PC-9 (cell line): ENCODE measurements at regions not wholly inside any gene's neighbourhood (a gene's known extent, or its start where the extent isn't known, plus 50 kb on each side); places are given as distances from the start of the nearest gene placed in this dataset.

ENCODE experiments used
- BruUV-seq: library from RNA; stranded (reverse); fragments of 400-500 nt; replicated peaks from 2 replicates; lab custom pipeline; 2021; lab: Mats Ljungman, UMichigan
- CTCF ChIA-PET: fragments of 300-600 bp; sonication (Branson Sonifier 250); formaldehyde crosslinking; loops from one replicate; lab custom pipeline; 2022; ENCODE audit warnings: antibody characterized with exemption; lab: Charles Lee
- POLR2A ChIA-PET: fragments of 300-600 bp; sonication (Branson Sonifier 250); formaldehyde crosslinking; loops from one replicate; lab custom pipeline; 2022; ENCODE audit warnings: antibody characterized with exemption; ENCODE audit not compliant: unreplicated experiment; lab: Charles Lee
- DNase-seq, 2 experiments: peaks; one replicate each; pipeline versions ENCODE4 v3.0.0 to v3.0.0-alpha.2; 2015 to 2022; ENCODE audit warnings: mixed read lengths in 1 of 2
- H2AFZ ChIP-seq: fragments of 200-600 bp; sonication (generic); 2 replicates; pipeline ENCODE4 v1.8.1; 2017; ENCODE audit warnings: antibody characterized with exemption
- H3F3A ChIP-seq: fragments of 200-600 bp; sonication (generic); 2 replicates; pipeline ENCODE4 v1.8.1; 2017; ENCODE audit warnings: antibody characterized with exemption, mild to moderate bottlenecking, low read depth; ENCODE audit not compliant: insufficient read depth
- H3K27ac ChIP-seq: fragments of 200-600 bp; sonication (generic); 2 replicates; pipeline ENCODE4 v1.6.1; 2016; ENCODE audit warnings: mixed run types
- H3K27me3 ChIP-seq: fragments of 200-600 bp; sonication (generic); 2 replicates; pipeline ENCODE4 v1.6.1; 2016; ENCODE audit warnings: low read depth, mixed run types; ENCODE audit not compliant: insufficient read depth
- H3K36me3 ChIP-seq: fragments of 200-600 bp; sonication (generic); 2 replicates; pipeline ENCODE4 v1.6.1; 2016; ENCODE audit warnings: low read depth, mixed run types
- H3K4me1 ChIP-seq: fragments of 200-600 bp; sonication (generic); replicated peaks from 2 replicates; pipeline ENCODE4 v1.6.1; 2016; ENCODE audit warnings: mixed run types; ENCODE audit not compliant: insufficient read depth
- H3K4me2 ChIP-seq: fragments of 200-600 bp; sonication (generic); 2 replicates; pipeline ENCODE4 v1.6.1; 2017; ENCODE audit warnings: mixed run types
- H3K4me3 ChIP-seq: fragments of 200-600 bp; sonication (generic); 2 replicates; pipeline ENCODE4 v1.6.1; 2016; ENCODE audit warnings: mixed run types
- H3K79me2 ChIP-seq: fragments of 200-600 bp; sonication (generic); 2 replicates; pipeline ENCODE4 v1.6.1; 2017; ENCODE audit warnings: low read depth, mixed run types
- H3K9me2 ChIP-seq: fragments of 200-600 bp; sonication (generic); 2 replicates; pipeline ENCODE4 v1.8.1; 2017; ENCODE audit warnings: mild to moderate bottlenecking; ENCODE audit not compliant: insufficient read depth
- H3K9me3 ChIP-seq: fragments of 200-600 bp; sonication (generic); 2 replicates; pipeline ENCODE4 v1.8.1; 2016; ENCODE audit warnings: low read depth; ENCODE audit not compliant: insufficient read depth
- H4K20me1 ChIP-seq: fragments of 200-600 bp; sonication (generic); 2 replicates; pipeline ENCODE4 v1.8.1; 2017; ENCODE audit not compliant: insufficient read depth
- CTCF ChIP-seq: fragments of 200-600 bp; sonication (generic); conservative IDR thresholded peaks from 2 replicates; pipeline ENCODE4 v1.6.1; 2017; ENCODE audit warnings: mixed run types, antibody characterized with exemption, mild to moderate bottlenecking, moderate library complexity
- EZH2 ChIP-seq: fragments of 200-600 bp; sonication (generic); IDR thresholded peaks from 2 replicates; pipeline ENCODE4 v1.8.0; 2017; ENCODE audit warnings: antibody characterized with exemption, low read depth
- intact Hi-C: fragments of 100-400 bp; cut with micrococcal nuclease; formaldehyde crosslinking; loops from one replicate; pipeline ENCODE4 v1.10.0; 2022; ENCODE audit not compliant: unreplicated experiment

- TF ChIP-seq EZH2 (no peak), CTCF (no peak)
- CTCF ChIA-PET, result no interaction called here
- peaks cover 17% of the 10 kb centered on the region for H3K4me1 ChIP-seq
- peaks cover 14% of the 10 kb centered on the region for H3F3A ChIP-seq
- no peaks in the 10 kb centered on the region for H3K27me3 ChIP-seq
- H3K36me3 ChIP-seq, result no peaks in the 10 kb centered on the region; the same call in 1 of the 2 replicates
- no peak for DNase-seq
- H4K20me1 ChIP-seq, result no peaks in the 10 kb centered on the region
- peak overlapping the region; percentile 69 for H3K27ac ChIP-seq
- intact Hi-C loops, result no loop called here
- peaks cover 31% of the 10 kb centered on the region; the same call in 1 of the 2 replicates for H3K9me3 ChIP-seq
- no peak overlapping the region for H2AFZ ChIP-seq
- no peak overlapping the region for H3K4me3 ChIP-seq
- no TSS peak for BruUV-seq
- no peaks in the 10 kb centered on the region; the same call in 1 of the 2 replicates for H3K9me2 ChIP-seq
- H3K4me2 ChIP-seq, result no peak overlapping the region
- POLR2A ChIA-PET, result no interaction called here
- H3K79me2 ChIP-seq, result no peaks in the 10 kb centered on the region
These were observed 584.3 kb downstream of the FBXO15 start for GRCh38 chr18:73563345-73563744.

- no peaks in the 10 kb centered on the region for H3K27me3 ChIP-seq
- no peak overlapping the region for H3K4me3 ChIP-seq
- H3K4me1 ChIP-seq, result no peaks in the 10 kb centered on the region; the same call in 1 of the 2 replicates
- POLR2A ChIA-PET, result no interaction called here
- CTCF ChIA-PET, result no interaction called here
- H3K4me2 ChIP-seq, result no peak overlapping the region
- no peaks in the 10 kb centered on the region; the same call in 1 of the 2 replicates for H3K9me2 ChIP-seq
- H3F3A ChIP-seq, result no peaks in the 10 kb centered on the region; the same call in 1 of the 2 replicates
- H3K27ac ChIP-seq, result no peak overlapping the region
- no peak for DNase-seq
- no peaks in the 10 kb centered on the region for H3K9me3 ChIP-seq
- TF ChIP-seq EZH2 (no peak), CTCF (no peak)
- H3K36me3 ChIP-seq, result no peaks in the 10 kb centered on the region
- H3K79me2 ChIP-seq, result no peaks in the 10 kb centered on the region
- H2AFZ ChIP-seq, result 0 out of 2 replicates have a peak overlapping the region, but pooled peaks have one; percentile 35
- intact Hi-C loops, result no loop called here
- no peaks in the 10 kb centered on the region for H4K20me1 ChIP-seq
- BruUV-seq, result no TSS peak
These were observed 590.7 kb downstream of the FBXO15 start for GRCh38 chr18:73556904-73557303.

GRCh38 chr18:73552171-73552570 lies 595.5 kb downstream of the FBXO15 start:
- Histone ChIP-seq H3K27ac (no peak overlapping the region), H3K79me2 (no peaks in the 10 kb centered on the region), H4K20me1 (no peaks in the 10 kb centered on the region), H3K9me2 (no peaks in the 10 kb centered on the region), H3K4me3 (no peak overlapping the region), H3K4me2 (no peak overlapping the region), H3K9me3 (no peaks in the 10 kb centered on the region), H3F3A (no peaks in the 10 kb centered on the region), H3K36me3 (no peaks in the 10 kb centered on the region), H3K4me1 (no peaks in the 10 kb centered on the region; the same call in 1 of the 2 replicates), H3K27me3 (no peaks in the 10 kb centered on the region), H2AFZ (no peak overlapping the region)
- ChIA-PET CTCF (no interaction called here), POLR2A (no interaction called here)
- TF ChIP-seq CTCF (no peak), EZH2 (no peak)
- BruUV-seq, result no TSS peak
- no peak for DNase-seq
- intact Hi-C loops, result no loop called here
